AG04449 (cell line): ENCODE measurements at regions not wholly inside any gene's neighbourhood (a gene's known extent, or its start where the extent isn't known, plus 50 kb on each side); places are given as distances from the start of the nearest gene placed in this dataset.
"Not testable (repeated sequence)": the region's sequence is repeated elsewhere in the genome, so short reads cannot be mapped to it uniquely, and the experiment has no call there.

ENCODE experiments used
- CTCF ChIA-PET: fragments of 350-600 bp; formaldehyde crosslinking; extraction: SDS; loops from one replicate; lab custom pipeline; 2021; ENCODE audit warnings: antibody characterized with exemption; lab: Yijun Ruan, JAX
- POLR2A ChIA-PET: fragments of 400-600, 350-600 bp; formaldehyde crosslinking; extraction: SDS; loops from one replicate; lab custom pipeline; 2020; ENCODE audit warnings: antibody characterized with exemption, inconsistent platforms; lab: Yijun Ruan, JAX
- DNase-seq: peaks from one replicate; pipeline ENCODE4 v3.0.0-alpha.2; 2010; ENCODE audit warnings: low read depth, low spot score
- H3K4me3 ChIP-seq: 2 replicates; pipeline ENCODE4 v1.5.1; 2011; ENCODE audit warnings: low read depth, mild to moderate bottlenecking, control low read depth, low read length
- TF ChIP-seq, protein P1 (sequence below): IDR thresholded peaks from one replicate; pipeline ENCODE4 v1.5.1; 2011; ENCODE audit warnings: mild to moderate bottlenecking, moderate library complexity, low read length, control low read depth, inconsistent platforms; ENCODE audit not compliant: insufficient read depth; ENCODE audit errors: missing control alignments

DNA sequence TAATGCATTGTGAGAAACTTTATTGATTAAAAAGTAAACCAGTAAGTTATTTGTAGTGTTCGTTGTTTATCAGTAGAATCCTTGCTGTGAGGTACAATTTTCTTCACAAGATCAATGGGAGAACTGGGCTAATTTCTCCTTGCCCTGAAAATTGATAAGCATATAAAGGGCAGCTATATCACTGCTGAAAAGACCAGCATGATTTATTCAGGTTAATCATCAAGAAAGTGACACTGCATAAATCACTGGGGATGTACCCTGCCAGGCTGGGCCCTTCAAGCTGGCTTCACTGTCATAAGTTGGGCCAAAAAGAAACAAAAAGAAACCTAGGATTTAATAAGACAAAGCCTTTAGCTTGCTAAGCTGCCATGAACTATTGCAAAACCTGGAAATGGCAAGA lies 746.7 kb downstream of the STPG2 start:
- DNase-seq = no peak
- TF ChIP-seq, protein P1, sequence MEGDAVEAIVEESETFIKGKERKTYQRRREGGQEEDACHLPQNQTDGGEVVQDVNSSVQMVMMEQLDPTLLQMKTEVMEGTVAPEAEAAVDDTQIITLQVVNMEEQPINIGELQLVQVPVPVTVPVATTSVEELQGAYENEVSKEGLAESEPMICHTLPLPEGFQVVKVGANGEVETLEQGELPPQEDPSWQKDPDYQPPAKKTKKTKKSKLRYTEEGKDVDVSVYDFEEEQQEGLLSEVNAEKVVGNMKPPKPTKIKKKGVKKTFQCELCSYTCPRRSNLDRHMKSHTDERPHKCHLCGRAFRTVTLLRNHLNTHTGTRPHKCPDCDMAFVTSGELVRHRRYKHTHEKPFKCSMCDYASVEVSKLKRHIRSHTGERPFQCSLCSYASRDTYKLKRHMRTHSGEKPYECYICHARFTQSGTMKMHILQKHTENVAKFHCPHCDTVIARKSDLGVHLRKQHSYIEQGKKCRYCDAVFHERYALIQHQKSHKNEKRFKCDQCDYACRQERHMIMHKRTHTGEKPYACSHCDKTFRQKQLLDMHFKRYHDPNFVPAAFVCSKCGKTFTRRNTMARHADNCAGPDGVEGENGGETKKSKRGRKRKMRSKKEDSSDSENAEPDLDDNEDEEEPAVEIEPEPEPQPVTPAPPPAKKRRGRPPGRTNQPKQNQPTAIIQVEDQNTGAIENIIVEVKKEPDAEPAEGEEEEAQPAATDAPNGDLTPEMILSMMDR = no peak
- ChIA-PET POLR2A (no interaction called here), CTCF (no interaction called here)
- no peak overlapping the region for H3K4me3 ChIP-seq

DNA sequence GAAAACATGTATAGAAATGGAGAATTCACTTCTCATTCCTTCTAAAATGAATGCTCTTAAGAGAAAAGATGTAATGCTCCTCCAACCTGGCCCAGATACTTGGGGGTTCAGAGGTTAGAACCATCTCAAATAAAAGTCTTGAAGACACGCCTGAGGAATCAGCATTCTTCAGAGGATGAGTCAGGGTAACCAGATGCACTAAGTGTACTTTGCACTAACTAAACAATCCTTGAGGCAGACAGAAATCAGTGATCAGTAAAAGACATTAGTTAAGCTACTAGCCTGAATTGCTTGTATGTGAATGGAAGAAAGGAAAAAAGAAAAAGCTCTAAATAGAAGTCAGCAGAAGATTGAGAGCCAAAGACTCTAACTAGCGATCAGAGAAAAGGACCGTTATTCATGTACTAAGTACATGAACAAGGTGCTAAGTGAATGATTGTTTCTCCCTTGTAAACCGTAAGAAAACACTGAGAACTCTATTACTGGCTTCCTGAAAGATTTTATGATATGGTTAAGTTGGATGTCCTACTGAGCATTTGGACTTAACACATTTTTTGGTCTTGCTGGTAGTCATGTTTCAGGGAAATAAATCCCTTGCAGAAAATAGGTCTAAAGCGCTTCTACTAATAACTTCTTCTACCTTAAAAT lies 738.3 kb downstream of the STPG2 start:
- H3K4me3 ChIP-seq = no peak overlapping the region
- TF ChIP-seq, protein P1 = no peak
- DNase-seq = no peak
- ChIA-PET CTCF (no interaction called here), POLR2A (no interaction called here)

DNA sequence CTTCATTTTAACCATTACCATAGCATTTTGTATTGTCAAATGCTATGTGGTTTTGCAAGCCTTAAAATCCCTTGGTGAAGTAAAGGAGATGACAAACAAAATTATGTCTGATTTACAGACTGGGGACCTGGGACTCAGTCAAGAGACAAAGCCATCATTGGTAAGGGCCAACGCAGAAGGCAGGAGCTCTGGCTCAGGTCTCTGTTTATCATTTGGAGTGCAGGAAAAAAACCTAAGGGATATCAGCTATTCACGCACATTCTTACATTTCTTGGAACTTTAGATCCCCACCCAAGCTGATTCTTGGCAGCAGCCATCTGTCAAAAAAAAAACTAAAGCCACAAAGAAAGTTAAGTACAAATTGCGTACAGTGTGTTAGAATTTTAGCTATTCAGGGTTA lies 731.9 kb downstream of the STPG2 start:
- CTCF ChIA-PET = no interaction called here
- no peak for DNase-seq
- H3K4me3 ChIP-seq = no peak overlapping the region
- POLR2A ChIA-PET = no interaction called here
- TF ChIP-seq, protein P1 = no peak

DNA sequence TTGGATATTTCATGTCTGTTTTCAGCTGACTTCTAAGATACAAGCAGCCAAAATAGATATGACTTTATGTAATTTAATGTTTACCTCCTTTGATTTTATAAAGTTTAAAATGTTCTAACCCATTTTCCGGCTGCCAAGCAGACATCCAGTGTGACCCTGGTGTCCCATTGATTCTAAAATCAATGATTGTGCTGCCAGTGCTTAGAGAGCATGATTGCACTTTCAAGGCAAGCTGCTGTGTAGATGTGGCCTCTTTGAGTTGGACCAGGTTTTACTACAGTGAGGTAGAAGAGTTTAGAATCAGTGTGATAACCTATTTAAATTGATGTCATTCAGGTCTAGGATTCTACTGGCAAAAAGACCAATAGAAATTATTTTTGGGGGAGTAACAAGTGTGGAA lies 730.9 kb downstream of the STPG2 start:
- CTCF ChIA-PET = no interaction called here
- TF ChIP-seq, protein P1 = no peak

DNA sequence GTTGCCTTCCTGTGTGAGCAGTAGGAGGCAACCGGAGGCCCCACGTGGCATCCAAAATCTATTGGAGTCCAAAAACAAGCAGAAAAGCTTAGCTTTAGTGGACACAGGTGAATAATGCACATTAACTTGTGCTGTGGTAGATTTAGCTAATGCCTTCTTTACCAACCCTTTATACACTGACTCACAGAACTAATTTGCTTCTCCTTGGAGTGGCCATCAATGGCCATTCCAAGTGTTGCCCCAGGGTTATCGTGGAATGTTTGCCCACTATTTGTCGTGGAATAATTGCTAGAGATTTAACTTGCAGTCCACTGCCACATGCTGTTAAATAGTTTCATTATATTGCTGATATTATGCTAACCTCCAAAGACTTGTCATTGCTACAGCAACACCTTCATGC lies 729.1 kb downstream of the STPG2 start:
- DNase-seq = no peak
- TF ChIP-seq, protein P1 = no peak
- POLR2A ChIA-PET = no interaction called here
- CTCF ChIA-PET = no interaction called here
- H3K4me3 ChIP-seq = no peak overlapping the region

More for the DNA sequence above, 730.9 kb downstream of the STPG2 start:
- no peak overlapping the region for H3K4me3 ChIP-seq
- POLR2A ChIA-PET = no interaction called here
- DNase-seq = no peak

DNA sequence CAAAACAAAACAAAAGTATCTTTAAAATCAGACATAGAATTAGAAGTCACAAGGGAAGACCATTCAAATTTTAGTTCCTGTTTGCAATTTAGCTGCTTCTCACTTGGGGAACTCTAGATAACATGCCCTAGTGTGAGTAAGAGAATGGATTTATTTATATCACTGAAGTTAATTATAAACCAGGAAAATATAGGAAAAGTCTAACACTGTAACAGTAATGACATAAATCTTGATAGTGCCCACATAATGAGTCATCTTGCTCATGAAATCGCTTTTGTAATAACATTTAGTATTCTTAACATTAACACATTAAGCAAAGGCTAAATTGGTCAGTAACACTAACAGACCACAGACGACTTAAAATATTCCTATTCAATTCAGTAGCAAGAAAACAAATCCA lies 710.7 kb downstream of the STPG2 start:
- CTCF ChIA-PET = no interaction called here
- DNase-seq = no peak
- POLR2A ChIA-PET = no interaction called here
- TF ChIP-seq, protein P1 = no peak
- no peak overlapping the region for H3K4me3 ChIP-seq

DNA sequence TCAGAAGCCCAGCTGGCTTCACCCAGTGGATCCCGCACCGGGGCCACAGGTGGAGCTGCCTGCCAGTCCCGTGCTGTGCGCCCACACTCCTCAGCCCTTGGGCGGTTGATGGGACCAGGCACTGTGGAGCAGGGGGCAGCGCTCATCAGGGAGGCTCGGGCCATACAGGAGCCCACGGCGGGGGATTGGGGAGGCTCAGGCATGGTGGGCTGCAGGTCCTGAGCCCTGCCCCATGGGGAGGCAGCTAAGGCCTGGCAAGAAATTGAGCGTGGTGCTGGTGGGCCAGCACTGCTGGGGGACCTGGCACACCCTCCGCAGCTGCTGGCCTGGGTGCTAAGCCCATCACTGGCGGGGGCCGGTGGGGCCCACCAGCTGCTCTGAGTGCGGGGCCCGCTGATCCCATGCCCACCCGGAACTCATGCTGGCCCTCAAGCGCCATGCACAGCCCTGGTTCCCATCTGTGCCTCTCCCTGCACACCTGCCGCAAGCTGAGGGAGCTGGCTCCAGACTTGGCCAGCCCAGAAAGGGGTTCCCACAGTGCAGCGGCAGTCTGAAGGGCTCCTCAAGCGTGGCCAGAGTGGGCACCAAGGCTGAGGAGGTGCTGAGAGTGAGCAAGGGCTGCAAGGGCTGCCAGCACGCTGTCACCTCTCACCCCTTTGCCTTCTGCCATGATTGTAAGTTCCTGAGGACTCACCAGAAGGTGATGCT lies 705.1 kb downstream of the STPG2 start:
- POLR2A ChIA-PET, H3K4me3 ChIP-seq, CTCF ChIA-PET, DNase-seq: not testable (repeated sequence)
